GM12875 (cell line): ENCODE measurements at regions not wholly inside any gene's neighbourhood (a gene's known extent, or its start where the extent isn't known, plus 50 kb on each side); places are given as distances from the start of the nearest gene placed in this dataset.

Experiments used
- H3K4me3 ChIP-seq: one replicate; pipeline ENCODE4 v1.5.1; 2011; ENCODE audit warnings: low read depth, low read length, control low read depth
- TF ChIP-seq, protein P1 (sequence below): IDR thresholded peaks from 2 replicates; pipeline ENCODE4 v1.5.1; 2011; ENCODE audit warnings: low read depth, mild to moderate bottlenecking, control low read depth, inconsistent platforms, low read length, moderate library complexity, borderline replicate concordance; ENCODE audit not compliant: insufficient read depth

DNA sequence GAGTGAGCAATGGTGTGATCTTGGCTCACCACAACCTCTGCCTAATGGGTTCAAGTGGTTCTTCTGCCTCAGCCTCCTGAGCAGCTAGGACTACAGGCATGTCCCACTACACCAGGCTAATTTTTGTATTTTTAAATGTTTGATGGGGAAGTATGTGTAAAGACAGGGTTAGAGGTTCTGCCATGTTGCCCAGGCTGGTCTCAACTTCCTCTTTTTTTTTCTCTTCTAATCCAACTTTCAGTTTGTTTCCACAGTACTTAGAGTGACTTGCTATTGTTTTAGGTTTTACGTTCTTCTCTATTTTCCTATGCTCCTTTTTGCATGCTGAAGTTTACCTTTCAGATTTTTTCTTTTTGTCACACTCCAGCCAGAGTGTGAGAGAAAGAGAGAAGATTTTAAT lies 1433.0 kb downstream of the UQCRFS1 start:
- TF ChIP-seq, protein P1, sequence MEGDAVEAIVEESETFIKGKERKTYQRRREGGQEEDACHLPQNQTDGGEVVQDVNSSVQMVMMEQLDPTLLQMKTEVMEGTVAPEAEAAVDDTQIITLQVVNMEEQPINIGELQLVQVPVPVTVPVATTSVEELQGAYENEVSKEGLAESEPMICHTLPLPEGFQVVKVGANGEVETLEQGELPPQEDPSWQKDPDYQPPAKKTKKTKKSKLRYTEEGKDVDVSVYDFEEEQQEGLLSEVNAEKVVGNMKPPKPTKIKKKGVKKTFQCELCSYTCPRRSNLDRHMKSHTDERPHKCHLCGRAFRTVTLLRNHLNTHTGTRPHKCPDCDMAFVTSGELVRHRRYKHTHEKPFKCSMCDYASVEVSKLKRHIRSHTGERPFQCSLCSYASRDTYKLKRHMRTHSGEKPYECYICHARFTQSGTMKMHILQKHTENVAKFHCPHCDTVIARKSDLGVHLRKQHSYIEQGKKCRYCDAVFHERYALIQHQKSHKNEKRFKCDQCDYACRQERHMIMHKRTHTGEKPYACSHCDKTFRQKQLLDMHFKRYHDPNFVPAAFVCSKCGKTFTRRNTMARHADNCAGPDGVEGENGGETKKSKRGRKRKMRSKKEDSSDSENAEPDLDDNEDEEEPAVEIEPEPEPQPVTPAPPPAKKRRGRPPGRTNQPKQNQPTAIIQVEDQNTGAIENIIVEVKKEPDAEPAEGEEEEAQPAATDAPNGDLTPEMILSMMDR = no peak
- no peak overlapping the region for H3K4me3 ChIP-seq

DNA sequence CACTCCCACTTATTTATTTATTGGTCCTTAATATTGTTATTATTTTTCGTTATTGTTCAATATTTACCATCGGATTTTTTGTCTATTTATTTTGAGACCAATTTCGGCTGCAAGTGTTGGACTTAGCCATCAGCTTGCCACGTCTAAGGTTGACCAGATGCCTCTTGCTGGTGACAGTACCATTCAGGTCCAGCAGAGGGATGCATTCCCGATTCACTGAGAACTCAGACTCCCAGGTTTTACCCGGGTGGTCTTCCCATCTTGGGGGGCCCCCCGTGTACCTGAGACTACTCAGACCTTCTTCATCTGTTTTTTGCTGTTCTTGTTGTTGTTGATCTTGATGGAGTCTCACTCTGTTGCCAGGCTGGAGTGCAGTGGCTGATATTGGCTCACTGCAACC lies 1435.2 kb downstream of the UQCRFS1 start:
- TF ChIP-seq, protein P1 = peak; percentile 20; the same call in 1 of the 2 replicates

DNA sequence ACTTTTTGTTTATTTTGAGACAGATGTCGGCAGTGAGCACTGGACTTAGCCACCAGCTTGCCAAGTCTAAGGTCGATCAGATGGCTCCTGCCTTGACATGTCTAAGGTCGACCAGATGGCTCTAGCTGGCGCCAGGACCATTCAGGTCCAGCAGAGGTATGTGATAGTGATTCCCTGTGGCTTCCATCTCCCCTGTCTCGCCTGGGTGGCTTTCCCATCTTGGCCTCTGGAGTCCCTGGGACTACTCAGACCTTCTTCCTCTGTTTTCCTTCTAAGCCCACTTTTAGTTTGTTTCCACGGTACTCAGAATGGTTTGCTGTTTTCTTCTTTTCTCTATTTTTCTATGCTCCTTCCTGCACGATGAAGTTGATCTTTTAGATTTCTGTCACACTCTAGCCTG lies 1435.7 kb downstream of the UQCRFS1 start:
- TF ChIP-seq, protein P1 = no peak
- no peak overlapping the region for H3K4me3 ChIP-seq

More for the DNA sequence above, 1435.2 kb downstream of the UQCRFS1 start:
- no peak overlapping the region for H3K4me3 ChIP-seq

DNA sequence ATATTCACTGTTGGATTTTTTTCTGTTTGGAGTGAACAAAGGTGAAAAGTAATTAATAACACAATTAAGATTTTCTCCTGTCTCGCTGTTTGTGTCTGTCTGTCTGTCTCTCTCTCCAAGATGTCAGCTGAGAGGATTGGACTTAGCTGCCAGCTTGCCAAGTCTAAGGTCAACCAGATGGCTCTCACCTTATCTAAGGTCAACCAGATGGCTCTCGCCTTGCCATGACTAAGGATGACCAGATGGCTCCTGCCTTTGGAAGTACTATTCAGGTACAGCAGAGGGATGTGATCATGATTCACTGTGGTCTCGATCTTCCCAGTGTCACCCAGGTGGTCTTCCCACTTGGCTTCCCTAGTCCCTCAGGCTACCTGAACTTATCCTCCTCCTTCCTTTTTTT lies 1436.4 kb downstream of the UQCRFS1 start:
- no peak overlapping the region for H3K4me3 ChIP-seq
- TF ChIP-seq, protein P1 = no peak

DNA sequence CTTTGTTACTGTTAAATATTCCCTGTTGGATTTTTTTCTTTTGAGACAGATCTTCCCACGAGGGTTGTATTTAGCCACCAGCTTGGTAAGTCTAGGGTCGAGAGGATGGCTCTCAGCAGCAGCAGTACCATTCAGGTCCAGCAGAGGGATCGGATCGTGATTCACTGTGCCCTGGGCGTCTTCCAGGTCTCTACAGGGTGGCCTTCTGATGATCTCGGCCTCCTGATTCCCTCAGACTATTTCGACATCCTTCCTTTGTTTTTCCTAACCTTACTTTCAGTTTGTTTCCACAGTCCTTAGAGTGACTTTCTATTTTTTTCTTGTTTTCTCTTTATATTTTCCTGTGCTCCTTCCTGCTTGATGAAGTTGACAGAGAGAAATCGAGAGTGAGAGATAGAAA lies 1436.9 kb downstream of the UQCRFS1 start:
- no peak overlapping the region for H3K4me3 ChIP-seq
- TF ChIP-seq, protein P1 = peak; percentile 48; the same call in 1 of the 2 replicates

DNA sequence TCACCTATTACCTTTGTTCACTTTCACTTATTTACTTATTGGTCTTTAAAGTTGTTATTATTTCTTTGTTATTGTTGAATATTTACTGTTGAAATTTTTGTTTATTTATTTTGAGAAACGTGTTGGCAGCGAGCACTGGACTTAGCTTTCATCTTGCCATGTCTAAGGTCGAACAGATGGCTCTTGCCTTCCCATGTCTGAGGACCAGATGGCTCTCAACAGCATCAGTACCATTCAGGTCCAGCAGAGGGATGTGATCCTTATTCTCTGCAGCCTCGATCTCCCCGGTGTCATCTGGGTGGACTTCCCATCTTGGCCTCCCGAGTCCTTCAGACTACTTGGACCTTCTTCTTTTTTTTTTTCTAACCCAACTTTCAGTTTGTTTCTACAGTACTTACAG lies 1437.6 kb downstream of the UQCRFS1 start:
- TF ChIP-seq, protein P1 = peak; percentile 15; the same call in 1 of the 2 replicates

DNA sequence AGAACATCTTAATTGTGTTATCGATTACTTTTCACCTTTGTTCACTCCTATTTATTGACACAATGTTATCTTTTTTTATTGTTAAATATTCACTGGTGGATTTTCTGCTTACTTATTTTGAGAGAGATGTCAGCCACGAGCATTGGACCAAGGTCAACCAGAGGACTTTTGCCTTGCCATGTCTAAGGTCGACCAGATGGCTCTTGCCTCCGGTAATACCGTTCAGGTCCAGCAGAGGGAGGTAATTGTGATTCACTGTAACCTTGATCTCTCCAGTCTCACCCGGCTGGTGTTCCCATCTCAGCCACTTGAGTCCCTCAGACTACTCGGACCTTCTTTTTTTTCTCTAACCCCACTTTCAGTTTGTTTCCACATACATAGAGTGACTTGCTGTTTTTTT lies 1438.1 kb downstream of the UQCRFS1 start:
- no peak overlapping the region for H3K4me3 ChIP-seq
- TF ChIP-seq, protein P1 = peak; percentile 48

More for the DNA sequence above, 1437.6 kb downstream of the UQCRFS1 start:
- H3K4me3 ChIP-seq = no peak overlapping the region
